HepG2 (cell line): ENCODE measurements at regions not wholly inside any gene's neighbourhood (a gene's known extent, or its start where the extent isn't known, plus 50 kb on each side); places are given as distances from the start of the nearest gene placed in this dataset.

Experiments
- ATF2 ChIP-seq: sonication (generic); formaldehyde crosslinking; IDR thresholded peaks from 2 replicates; pipeline ENCODE4 v1.4.0; 2020; ENCODE audit warnings: missing genetic modification reagents
- BHLHE40 ChIP-seq: IDR thresholded peaks from 2 replicates; pipeline ENCODE4 v1.6.1; 2011; ENCODE audit warnings: low read length, improper control_type of control experiment
- CTCF ChIP-seq: sonication (generic); formaldehyde crosslinking; IDR thresholded peaks from 2 replicates; pipeline ENCODE4 v1.5.0; 2020; ENCODE audit warnings: mild to moderate bottlenecking, missing genetic modification reagents, moderate library complexity
- ETV6 ChIP-seq: sonication (generic); formaldehyde crosslinking; conservative IDR thresholded peaks from 2 replicates; pipeline ENCODE4 v1.4.0; 2020; ENCODE audit warnings: missing genetic modification reagents
- GFI1 ChIP-seq: sonication (generic); formaldehyde crosslinking; IDR thresholded peaks from 2 replicates; pipeline ENCODE4 v1.5.0; 2020; ENCODE audit warnings: missing genetic modification reagents, mild to moderate bottlenecking, borderline replicate concordance
- MLLT10 ChIP-seq: sonication (generic); formaldehyde crosslinking; IDR thresholded peaks from 2 replicates; pipeline ENCODE4 v1.4.0; 2020; ENCODE audit warnings: missing genetic modification reagents
- NR0B2 ChIP-seq: sonication (generic); formaldehyde crosslinking; IDR thresholded peaks from 2 replicates; pipeline ENCODE4 v1.4.0; 2020; ENCODE audit warnings: mild to moderate bottlenecking, missing genetic modification reagents
- TAF1 ChIP-seq: sonication (generic); formaldehyde crosslinking; IDR thresholded peaks from 2 replicates; pipeline ENCODE4 v1.4.0; 2020; ENCODE audit warnings: missing genetic modification reagents
- TCF12 ChIP-seq, 2 experiments: fragments of 450-650 bp in 1 of 2; sonication (generic) in 1 of 2; formaldehyde crosslinking in 1 of 2; IDR thresholded peaks; 2 replicates each; pipeline versions ENCODE4 v1.6.1 to v1.8.0; 2017 to 2022; ENCODE audit warnings: antibody characterized with exemption in 1 of 2, mild to moderate bottlenecking in 1 of 2, missing genetic modification reagents in 1 of 2, moderate library complexity in 1 of 2
- ZBTB1 ChIP-seq: sonication (generic); formaldehyde crosslinking; IDR thresholded peaks from 2 replicates; pipeline ENCODE4 v1.4.0; 2020; ENCODE audit warnings: missing genetic modification reagents, borderline replicate concordance
- ZBTB8A ChIP-seq: sonication (generic); formaldehyde crosslinking; IDR thresholded peaks from 2 replicates; pipeline ENCODE4 v1.4.0; 2020; ENCODE audit warnings: mild to moderate bottlenecking, low read depth, missing genetic modification reagents, borderline replicate concordance
- ZZZ3 ChIP-seq: sonication (generic); formaldehyde crosslinking; IDR thresholded peaks from 2 replicates; pipeline ENCODE4 v1.4.0; 2020; ENCODE audit warnings: missing genetic modification reagents, mild to moderate bottlenecking, borderline replicate concordance

- no peak for TF ChIP-seq ZZZ3 (CRISPR knock-in tag)
- no peak for TF ChIP-seq NR0B2 (CRISPR knock-in tag)
- TF ChIP-seq TAF1 (CRISPR knock-in tag): no peak
- TF ChIP-seq ATF2 (CRISPR knock-in tag): no peak
- no peak for TF ChIP-seq ZBTB1 (CRISPR knock-in tag)
- no peak for TF ChIP-seq BHLHE40
- no peak for TF ChIP-seq TCF12 (IDR thresholded peaks at IDR 0.05)
- TF ChIP-seq TCF12 (CRISPR knock-in tag; IDR thresholded peaks at IDR 0.05): no peak
- TF ChIP-seq MLLT10 (CRISPR knock-in tag): no peak
- TF ChIP-seq ETV6 (CRISPR knock-in tag): no peak
- TF ChIP-seq ZBTB8A: no peak
- no peak for TF ChIP-seq GFI1 (CRISPR knock-in tag)
- TF ChIP-seq CTCF: no peak
These were observed 687.0 kb downstream of the BCL11A start for GRCh38 chr2:59866436-59866835.
